M059J (cell line): ENCODE measurements at regions not wholly inside any gene's neighbourhood (a gene's known extent, or its start where the extent isn't known, plus 50 kb on each side); places are given as distances from the start of the nearest gene placed in this dataset.
A peak's percentile ranks its signal among the peaks of the same experiment; 100 is the strongest.

Source experiments
- DNase-seq: peaks from one replicate; pipeline ENCODE4 v3.0.0-alpha.2; 2012; ENCODE audit warnings: low read depth

- DNase-seq = no peak
Measured at GRCh38 chr1:10910681-10911489, 101.6 kb upstream of the TARDBP start.

DNA sequence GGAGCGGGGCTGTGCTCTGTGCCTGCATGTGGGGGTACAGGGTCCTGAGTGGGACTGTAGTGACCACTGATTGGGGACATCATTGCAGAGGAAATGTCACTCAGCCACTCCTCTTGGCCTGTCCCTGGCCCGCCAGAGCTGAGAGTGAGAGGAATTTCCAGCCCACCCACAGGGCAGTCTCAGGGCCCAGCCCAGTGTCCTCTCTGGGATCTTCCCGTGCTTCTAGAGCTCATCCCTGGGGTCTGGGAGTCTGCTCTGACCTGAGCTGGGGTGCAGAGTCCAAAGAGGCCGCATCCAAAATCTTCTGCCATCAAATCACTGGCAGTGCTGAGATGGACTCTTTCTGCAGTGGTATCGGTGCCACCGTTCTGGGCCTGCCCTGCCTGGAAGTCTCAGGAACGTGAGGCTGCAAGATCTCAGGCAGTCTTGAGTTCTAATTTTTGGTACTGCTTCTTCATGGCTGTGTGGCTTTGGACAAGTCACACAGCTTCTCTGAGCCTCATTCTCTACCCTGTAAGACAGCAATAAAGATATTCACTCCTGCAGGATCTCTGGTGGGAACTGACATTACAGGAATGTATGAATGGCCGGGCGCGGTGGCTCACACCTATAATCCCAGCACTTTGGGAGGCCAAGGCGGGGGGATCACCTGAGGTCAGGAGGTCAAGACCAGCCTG is 100.8 kb upstream of the TARDBP start:
- DNase-seq = no peak

GRCh38 chr1:10912441-10912840 is 100.0 kb upstream of the TARDBP start:
- DNase-seq = no peak

- no peak for DNase-seq
Measured at GRCh38 chr1:10914056-10914455, 98.4 kb upstream of the TARDBP start.

DNA sequence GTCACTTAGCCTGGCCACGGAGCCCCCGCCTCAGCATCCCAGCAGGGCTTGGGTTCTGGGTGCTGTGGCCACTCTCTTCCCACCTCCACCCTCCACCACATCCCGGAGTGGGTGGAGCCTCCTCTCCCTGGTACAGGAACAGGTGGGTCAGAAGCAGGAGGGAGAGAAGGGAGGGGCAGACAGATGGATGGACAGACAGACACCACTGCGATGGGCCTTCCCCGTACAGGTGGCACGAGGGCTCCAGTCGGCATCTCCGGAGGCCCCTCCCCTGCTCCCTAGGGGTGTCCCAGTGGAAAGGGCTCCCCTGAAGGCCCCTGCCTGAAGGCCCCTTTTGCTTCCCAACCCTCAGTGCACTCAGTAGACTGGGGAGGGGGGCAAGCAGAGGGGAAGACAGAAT is 96.9 kb upstream of the TARDBP start:
- no peak for DNase-seq

DNA sequence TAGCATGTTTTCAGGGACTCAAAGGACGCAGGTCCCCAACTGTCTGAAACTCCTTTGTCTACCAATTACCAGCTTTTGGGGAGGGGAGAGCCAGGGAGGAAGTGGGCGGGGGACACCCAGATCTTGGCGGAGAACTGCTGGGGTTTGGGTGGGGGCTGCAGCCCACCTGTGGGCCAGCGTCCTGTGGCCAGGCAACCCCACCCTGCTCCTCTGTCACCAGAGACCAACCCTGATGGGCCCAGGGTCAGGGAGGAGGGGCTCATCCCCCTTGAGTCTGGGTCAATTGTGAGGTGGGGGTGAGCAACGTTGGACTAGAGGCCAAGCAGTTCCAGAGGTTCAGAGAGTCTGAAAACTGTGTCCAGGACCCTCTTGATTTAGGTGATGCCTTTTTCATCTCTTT is 96.1 kb upstream of the TARDBP start:
- no peak for DNase-seq

DNA sequence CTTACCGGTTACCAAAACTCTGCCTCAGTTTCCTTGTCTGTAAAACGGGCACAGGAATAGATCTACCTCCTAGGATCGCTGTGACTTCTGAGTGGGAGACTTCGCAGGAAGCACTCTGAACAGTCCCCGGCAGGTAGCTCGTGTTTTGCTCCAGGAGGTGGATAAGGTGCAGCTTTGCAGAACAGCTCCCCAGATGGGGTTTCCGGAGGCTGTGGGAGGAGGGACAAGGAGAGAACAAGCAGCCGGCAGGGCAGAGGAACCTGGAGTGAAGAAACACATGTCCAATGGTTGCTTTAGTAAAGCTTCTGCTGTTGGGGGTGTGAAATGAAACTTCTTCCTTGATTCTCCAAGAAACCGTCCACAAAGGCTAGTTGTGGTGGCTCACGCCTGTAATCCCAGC is 95.5 kb upstream of the TARDBP start:
- no peak for DNase-seq

DNA sequence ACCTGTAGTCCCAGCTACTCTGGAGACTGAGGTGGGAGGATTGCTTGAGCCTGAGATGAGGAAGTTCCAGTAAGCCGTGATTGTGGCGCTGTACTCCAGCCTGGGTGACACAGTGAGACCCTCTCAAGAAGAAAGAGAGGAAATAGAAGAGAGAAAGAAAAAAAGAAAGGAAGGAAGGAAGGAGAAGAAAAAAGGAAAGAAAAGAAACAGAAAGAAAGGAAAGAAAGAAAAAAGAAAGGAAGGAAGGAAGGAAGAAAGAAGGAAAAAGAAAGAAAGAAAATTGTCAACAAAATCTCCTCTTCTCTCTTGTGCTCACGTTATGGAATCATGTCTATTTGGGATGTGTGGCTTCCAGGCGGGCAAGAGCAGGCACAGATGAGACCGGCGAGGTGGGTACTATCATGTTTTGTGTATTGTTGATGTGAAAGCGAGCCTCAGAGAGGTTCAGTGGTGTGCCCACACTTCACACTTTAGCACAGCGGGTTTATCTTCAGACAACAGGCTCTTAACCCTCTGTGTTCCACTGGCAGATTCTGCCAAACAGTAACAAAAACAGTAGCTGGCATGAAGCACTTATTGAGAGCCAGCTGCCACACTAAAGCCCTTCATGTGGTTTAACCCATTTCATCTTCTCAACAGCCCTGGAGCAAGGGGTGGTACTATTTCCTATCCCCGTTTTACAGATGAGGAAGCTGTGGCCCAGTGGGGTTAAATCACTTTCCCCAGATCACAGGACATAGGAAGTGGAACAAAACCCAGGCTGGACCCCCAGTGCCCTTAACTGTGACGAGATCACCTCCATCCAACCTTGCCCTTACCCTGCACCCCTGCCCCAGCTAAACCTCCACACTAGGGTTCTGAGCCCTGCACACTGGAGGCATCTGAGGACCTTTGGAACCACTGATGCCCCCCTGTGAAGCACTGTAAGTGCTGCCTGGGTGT is 94.7 kb upstream of the TARDBP start:
- no peak for DNase-seq

GRCh38 chr1:10918531-10918930 is 93.9 kb upstream of the TARDBP start:
- DNase-seq = peak; percentile 61

DNA sequence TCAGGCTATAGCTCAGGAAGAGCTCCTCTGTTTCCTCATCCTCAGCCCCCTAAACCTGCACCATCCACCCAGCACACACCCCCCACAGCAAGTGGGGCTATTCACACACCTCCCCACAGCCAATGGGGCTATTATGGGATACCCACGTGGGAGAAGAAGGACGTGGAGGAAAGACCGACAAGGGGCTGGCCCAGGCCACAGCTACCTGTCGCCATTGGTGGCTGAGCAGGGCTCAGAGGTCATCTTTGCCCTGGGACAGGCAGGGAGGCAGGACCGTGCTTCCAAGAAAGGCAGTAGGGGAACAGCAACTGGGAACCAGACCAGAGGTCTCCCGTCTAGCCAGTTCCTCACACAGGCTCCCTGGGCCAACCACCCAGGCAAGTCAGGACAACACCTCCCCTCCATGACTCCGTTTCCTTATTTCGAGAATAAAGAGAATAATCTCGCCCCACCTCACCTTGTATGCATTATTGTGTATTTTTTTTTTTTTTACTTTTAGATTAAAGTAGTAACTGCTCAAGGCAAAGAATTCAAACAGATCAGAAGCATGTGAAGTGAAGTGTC is 92.3 kb upstream of the TARDBP start:
- no peak for DNase-seq

DNA sequence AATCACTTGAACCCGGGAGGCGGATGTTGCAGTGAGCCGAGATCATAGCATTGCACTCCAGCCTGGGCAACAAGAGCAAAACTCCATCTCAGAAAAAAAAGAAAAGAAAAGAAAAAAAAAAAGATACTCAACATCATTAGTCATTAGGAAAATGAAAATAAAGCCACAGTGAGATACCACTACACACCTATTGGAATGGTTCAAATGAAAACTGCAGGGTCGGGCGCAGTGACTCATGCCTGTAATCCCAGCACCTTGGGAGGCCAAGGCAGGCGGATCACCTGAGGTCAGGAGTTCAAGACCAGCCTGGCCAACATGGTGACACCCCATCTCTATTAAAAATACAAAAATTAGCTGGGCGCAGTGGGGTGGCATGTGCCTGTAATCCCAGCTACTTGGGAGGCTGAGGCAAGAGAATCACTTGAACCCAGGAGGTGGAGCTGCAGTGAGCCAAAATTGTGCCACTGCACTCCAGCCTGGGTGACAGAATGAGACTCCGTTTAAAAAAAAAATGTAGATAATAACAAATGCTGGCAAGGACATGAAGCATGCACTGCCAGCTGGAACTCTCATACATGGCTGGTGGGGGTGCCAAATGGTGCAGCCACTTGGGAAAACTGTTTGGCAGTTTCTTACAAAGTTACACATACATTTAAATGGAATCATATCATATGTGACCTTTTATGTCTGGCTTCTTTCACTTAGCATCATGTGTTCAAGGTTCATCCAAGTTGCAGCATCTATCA is 90.0 kb upstream of the TARDBP start:
- peak; percentile 24 for DNase-seq

DNA sequence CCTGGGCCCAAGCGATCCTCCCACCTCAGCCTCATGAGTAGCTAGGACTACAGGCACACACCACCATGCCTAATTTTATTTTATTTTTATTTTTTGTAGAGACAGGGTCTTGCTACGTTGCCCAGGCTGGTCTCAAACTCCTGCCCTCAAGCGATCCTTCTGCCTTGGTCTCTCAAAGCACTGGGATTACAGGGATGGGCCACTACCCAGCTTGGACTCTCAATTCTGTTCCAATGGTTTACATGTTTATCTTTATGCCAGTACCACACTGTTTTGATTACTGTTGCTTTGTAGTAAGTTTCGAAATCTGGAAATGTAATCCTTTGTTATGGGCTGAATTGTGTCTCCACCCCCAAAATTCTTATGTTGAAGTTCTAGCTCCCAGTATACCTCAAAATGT is 88.4 kb upstream of the TARDBP start:
- DNase-seq = no peak

DNA sequence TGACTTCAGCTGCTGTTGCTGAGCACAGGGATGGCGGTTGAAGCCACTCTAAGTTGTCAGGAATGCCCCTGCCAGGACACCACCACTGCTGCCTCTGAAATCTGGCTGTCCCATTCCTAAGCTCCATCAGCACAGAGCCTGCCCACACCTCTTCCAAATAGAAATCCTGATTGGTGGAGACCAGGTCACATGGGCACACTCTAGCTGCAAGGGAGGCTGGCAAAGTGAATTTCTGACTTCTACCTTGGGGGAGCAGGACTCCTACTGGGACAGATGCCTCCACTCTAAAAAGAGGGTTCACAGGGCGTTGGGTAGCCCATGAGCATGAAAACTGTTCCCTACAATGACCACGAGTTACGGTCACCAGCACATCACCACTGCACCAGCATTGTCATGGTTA is 83.8 kb upstream of the TARDBP start:
- no peak for DNase-seq

DNA sequence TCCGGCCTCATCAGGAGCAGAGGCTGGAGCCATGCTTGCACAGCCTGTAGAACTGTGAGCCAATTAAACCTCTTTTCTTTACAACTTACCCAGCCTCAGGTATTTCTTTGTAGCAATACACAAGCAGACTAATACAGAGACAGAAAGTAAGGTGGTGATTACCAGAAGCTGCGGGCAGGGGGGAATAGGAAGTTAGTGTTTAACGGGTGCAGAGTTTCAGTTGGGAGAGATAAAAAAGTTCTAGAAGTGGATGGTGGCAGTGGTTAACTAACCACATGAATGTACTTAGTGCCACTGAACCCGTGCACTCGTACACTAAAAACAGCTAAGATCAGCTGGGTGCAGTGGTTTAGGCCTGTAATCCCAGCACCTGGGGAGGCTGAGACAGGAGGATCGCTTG is 80.4 kb upstream of the TARDBP start:
- DNase-seq = no peak

- no peak for DNase-seq
Measured at GRCh38 chr1:10934150-10934818, 78.2 kb upstream of the TARDBP start.

- no peak for DNase-seq
Measured at GRCh38 chr1:10935246-10935645, 77.2 kb upstream of the TARDBP start.

DNA sequence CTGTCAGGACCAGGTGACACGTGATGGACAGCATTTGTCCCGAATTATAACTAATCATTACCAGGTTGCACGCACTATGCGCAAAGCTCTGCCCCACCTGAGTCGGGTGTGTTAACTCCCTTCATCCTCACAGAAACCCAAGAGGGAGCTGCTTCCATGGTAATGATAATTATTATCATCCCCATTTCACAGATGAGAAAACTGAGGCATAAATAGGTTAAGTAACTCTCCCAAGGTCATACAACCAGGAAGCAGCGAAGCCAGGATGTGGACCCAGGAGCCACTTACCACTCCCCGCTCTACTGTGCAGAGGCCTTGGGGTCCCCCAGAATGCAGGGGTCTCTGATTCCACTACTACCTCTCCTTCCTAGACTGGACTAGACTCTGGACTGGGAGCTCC is 76.7 kb upstream of the TARDBP start:
- DNase-seq = no peak

- no peak for DNase-seq
Measured at GRCh38 chr1:10936998-10937901, 75.2 kb upstream of the TARDBP start.

GRCh38 chr1:10938741-10939417 is 73.6 kb upstream of the TARDBP start:
- no peak for DNase-seq
